C4-2B (cell line): ENCODE measurements at regions not wholly inside any gene's neighbourhood (a gene's known extent, or its start where the extent isn't known, plus 50 kb on each side); places are given as distances from the start of the nearest gene placed in this dataset.

Source experiments
- H3K27ac ChIP-seq: fragments of 450-650 bp; 2 replicates; pipeline ENCODE4 v1.5.1; 2017
- ZFX ChIP-seq: fragments of 450-650 bp; IDR thresholded peaks from 2 replicates; pipeline ENCODE4 v1.6.1; 2017
- TF ChIP-seq, protein P1 (sequence below): fragments of 450-650 bp; conservative IDR thresholded peaks from 2 replicates; pipeline ENCODE4 v1.5.1; 2017; ENCODE audit warnings: mild to moderate bottlenecking

DNA sequence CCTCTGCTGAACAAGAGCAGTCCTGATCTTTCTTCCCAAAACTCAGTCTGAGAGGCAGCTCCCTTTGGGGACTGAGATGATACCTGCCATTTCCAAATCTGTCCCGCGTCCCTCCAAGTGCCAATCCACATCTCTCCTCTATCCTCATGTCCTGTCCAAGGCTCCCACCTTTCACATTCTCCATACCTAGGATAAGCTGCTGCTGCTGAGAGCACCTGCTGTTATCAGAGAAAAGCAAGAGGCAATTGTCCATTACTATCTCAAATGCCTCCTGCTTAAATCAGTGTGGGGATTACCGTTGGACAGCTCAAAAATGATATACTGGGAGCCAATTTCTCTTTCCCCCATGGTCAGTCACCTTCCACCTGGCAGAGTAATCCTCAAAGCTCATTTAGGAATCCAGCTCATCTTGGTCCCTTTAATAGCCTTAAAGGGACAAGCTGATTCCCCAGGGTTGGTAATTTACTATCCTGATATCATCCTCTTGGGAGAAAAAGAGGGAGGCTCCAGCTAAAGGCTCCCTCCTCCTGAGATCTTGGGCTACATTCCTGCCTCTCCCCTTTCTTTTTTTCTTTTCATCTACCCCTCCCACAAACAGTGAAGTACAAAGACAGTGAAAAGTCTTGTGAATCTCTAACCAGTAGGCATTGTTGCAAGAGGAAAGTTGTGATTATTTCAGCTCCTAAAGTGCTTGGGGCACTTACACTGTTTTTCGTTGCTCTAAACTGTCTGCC, 278.1 kb upstream of the CAMK1G start:
- TF ChIP-seq, protein P1, sequence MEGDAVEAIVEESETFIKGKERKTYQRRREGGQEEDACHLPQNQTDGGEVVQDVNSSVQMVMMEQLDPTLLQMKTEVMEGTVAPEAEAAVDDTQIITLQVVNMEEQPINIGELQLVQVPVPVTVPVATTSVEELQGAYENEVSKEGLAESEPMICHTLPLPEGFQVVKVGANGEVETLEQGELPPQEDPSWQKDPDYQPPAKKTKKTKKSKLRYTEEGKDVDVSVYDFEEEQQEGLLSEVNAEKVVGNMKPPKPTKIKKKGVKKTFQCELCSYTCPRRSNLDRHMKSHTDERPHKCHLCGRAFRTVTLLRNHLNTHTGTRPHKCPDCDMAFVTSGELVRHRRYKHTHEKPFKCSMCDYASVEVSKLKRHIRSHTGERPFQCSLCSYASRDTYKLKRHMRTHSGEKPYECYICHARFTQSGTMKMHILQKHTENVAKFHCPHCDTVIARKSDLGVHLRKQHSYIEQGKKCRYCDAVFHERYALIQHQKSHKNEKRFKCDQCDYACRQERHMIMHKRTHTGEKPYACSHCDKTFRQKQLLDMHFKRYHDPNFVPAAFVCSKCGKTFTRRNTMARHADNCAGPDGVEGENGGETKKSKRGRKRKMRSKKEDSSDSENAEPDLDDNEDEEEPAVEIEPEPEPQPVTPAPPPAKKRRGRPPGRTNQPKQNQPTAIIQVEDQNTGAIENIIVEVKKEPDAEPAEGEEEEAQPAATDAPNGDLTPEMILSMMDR: no peak
- no peak for TF ChIP-seq ZFX
- H3K27ac ChIP-seq: no peak overlapping the region

DNA sequence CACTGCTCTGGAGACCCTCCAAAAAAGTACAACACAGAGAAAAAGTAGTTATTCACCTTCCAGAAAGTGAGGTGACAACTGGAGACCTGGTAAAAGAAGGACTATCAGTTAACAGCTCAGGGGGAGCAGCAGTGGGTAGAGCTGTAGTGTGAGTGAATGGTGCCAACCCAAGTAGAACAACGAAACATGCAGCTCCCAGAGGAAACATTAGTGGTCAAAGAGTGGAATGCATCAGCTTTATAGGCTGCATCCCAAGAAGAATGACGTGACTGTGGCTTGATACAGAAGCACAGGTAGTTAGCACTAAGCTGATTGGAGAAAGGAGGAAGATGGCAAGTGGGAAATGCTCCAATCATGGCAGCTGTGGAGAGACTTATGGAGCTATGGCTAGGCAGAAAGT, 275.7 kb upstream of the CAMK1G start:
- TF ChIP-seq, protein P1: no peak
- TF ChIP-seq ZFX: no peak

DNA sequence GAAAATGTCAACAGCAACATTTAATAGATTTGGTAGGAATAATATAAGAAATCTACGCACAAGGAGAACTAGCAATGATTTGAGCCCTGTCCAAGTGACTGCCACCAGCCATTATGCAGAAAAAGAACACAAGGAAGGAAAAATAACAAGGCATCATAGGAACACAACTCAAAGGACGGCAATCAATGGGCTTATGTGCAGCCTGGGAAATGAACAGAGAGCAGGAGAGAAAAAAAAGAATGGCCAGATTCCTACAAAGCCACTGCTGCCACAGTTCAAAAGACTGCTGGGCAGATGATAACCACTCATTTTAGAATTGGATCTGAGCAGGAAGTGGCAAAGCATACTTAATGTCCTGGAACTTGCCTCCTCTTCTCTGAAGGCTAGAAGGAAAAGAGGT, 274.3 kb upstream of the CAMK1G start:
- TF ChIP-seq, protein P1: no peak
- no peak for TF ChIP-seq ZFX
- H3K27ac ChIP-seq: no peak overlapping the region

More for the DNA sequence above, 275.7 kb upstream of the CAMK1G start:
- no peak overlapping the region for H3K27ac ChIP-seq

DNA sequence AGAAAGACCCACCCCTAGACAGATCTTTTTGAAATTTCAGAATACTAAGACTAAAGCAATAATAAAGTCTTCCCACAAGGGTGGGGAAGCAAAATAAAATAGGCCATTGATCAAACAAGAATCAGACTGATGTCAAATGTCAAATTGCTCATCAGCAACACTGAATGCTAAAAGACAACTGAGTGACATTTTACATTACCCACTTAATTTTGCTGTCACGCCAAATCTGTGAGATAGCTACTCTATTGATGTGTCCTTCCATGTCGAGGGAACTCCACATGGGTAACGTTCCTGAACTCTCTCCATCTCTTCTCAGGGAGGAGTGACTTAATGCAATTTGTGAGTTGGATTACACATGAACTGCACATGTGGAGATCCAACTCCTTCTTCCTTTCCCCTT, 271.7 kb upstream of the CAMK1G start:
- TF ChIP-seq, protein P1: no peak
- TF ChIP-seq ZFX: no peak
- H3K27ac ChIP-seq: no peak overlapping the region

DNA sequence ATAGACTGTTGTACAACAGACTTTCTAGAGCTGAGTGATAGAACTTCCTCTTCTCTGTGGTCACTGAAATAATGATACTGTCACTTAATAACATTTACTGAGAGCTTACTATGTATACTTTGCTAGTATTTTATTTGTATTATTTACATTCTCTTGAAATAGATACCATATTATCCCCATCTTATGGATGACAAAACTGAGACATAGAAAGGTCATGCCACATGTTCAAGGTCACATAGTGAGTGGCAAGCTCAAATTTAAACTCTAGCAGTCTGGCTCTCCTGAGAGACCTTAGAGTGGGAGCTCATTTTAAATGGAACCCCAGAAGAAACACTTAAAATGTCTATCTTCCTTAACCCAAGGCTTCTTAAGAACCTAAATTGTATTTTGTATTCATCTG, 266.6 kb upstream of the CAMK1G start:
- no peak for TF ChIP-seq ZFX
- TF ChIP-seq, protein P1: no peak

DNA sequence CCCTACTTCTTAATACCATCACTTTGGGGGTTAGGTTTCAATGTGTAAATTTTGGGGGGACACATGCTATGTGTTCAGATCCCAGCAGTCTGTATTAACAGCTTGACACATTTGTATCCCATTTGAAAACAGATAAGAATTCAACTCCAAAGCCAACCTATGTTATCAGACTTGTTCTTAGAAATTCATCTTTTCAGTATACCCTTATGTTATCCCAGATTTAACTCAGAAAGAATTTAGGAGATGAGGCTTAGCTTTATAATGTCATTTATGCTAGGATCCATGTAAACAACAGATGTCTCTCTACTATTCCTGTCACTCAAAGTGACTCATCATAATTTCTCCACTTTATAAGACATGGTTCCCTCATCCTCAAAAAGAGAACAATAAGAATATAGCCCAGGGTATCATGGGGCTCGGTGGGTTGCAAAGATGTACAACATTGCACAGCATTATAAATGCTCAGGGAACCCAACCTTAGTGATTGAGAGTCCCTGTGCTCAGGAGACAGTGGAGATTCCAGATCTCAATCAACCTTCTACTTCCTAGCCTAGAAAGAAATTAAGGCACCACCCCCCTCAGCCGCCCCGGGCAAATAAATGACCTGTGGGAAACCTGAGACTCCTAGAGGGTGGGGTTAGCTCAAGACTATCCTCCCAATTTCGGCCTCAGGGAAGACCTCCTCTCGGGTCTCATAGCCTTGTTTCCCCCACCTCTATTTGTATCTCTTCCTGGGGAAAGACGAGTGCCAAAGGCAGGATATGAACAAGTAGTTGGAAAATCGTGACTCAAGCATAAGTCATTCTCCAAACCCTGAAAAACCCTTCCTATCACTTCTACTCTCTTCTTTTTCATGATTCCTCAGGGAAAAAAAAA, 265.1 kb upstream of the CAMK1G start:
- no peak overlapping the region for H3K27ac ChIP-seq
- TF ChIP-seq, protein P1: no peak
- no peak for TF ChIP-seq ZFX

More for the DNA sequence above, 266.6 kb upstream of the CAMK1G start:
- H3K27ac ChIP-seq: no peak overlapping the region

DNA sequence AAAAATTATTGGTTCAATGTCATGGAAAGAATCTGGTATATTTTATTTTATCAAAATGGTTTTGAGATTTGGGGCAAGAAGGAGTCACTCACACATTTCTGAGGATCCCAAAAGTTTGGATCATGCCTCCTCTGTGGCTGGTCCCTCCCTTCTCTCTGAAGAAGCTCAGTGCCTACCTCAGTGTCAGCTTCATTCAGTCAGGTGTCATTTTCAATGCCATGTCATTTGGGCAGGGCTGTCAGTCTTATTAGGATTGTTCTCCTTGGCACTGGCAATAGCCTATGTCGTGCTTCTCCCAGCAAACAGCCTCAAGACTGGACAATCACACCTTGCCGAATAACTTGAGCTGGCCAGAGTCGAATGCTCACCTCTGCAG, 264.5 kb upstream of the CAMK1G start:
- H3K27ac ChIP-seq: no peak overlapping the region
- TF ChIP-seq ZFX: no peak
- TF ChIP-seq, protein P1: no peak
